Neural cell (in vitro differentiated cells): ENCODE measurements at regions not wholly inside any gene's neighbourhood (a gene's known extent, or its start where the extent isn't known, plus 50 kb on each side); places are given as distances from the start of the nearest gene placed in this dataset.

Source experiments
- H2AFZ ChIP-seq: fragments of 200-600, 300-800 bp; sonication (generic), shearing (Covaris generic); 2 replicates; pipeline ENCODE4 v1.6.0; 2014; ENCODE audit warnings: low read depth, mild to moderate bottlenecking, antibody characterized with exemption, low read length, moderate library complexity
- H3F3A ChIP-seq: fragments of 200-600 bp; shearing (Covaris generic); 2 replicates; pipeline ENCODE4 v1.6.1; 2016; ENCODE audit warnings: mild to moderate bottlenecking, moderate library complexity, mixed read lengths, antibody characterized with exemption, low read length; ENCODE audit not compliant: insufficient read depth, poor library complexity, severe bottlenecking
- H3K27ac ChIP-seq: fragments of 200-600, 300-800 bp; sonication (generic), shearing (Covaris generic); 2 replicates; pipeline ENCODE4 v1.5.1; 2014; ENCODE audit warnings: mild to moderate bottlenecking, low read length, moderate library complexity
- H3K27me3 ChIP-seq: fragments of 300-800, 200-600 bp; sonication (generic), shearing (Covaris generic); 2 replicates; pipeline ENCODE4 v1.6.0; 2014; ENCODE audit warnings: mild to moderate bottlenecking, low read depth, low read length, moderate library complexity; ENCODE audit not compliant: insufficient read depth
- H3K36me3 ChIP-seq: fragments of 300-800, 200-600 bp; sonication (generic), shearing (Covaris generic); 2 replicates; pipeline ENCODE4 v1.5.1; 2014; ENCODE audit warnings: mild to moderate bottlenecking, antibody characterized with exemption, low read length, moderate library complexity; ENCODE audit not compliant: insufficient read depth
- H3K4me2 ChIP-seq: fragments of 300-800, 200-600 bp; sonication (generic), shearing (Covaris generic); 2 replicates; pipeline ENCODE4 v1.6.0; 2014; ENCODE audit warnings: mild to moderate bottlenecking, low read length
- H3K4me3 ChIP-seq: fragments of 300-800, 200-600 bp; sonication (generic), shearing (Covaris generic); 2 replicates; pipeline ENCODE4 v1.5.1; 2014; ENCODE audit warnings: mild to moderate bottlenecking, low read length, moderate library complexity
- H3K79me2 ChIP-seq: fragments of 200-600 bp; shearing (Covaris generic); replicated peaks from 2 replicates; pipeline ENCODE4 v1.6.0; 2014; ENCODE audit warnings: mild to moderate bottlenecking, low read length, moderate library complexity; ENCODE audit not compliant: insufficient read depth
- H3K9ac ChIP-seq: fragments of 300-800, 200-600 bp; sonication (generic), shearing (Covaris generic); 2 replicates; pipeline ENCODE4 v1.6.1; 2016; ENCODE audit warnings: mild to moderate bottlenecking, low read length, mixed read lengths
- H3K9me2 ChIP-seq: fragments of 200-600 bp; shearing (Covaris generic); 2 replicates; pipeline ENCODE4 v1.6.1; 2016; ENCODE audit warnings: mild to moderate bottlenecking, low read length, mixed read lengths; ENCODE audit not compliant: insufficient read depth
- H3K9me3 ChIP-seq: fragments of 200-600, 300-800 bp; sonication (generic), shearing (Covaris generic); 2 replicates; pipeline ENCODE4 v1.6.1; 2016; ENCODE audit warnings: mild to moderate bottlenecking, mixed run types, low read length, moderate library complexity, mixed read lengths
- H4K20me1 ChIP-seq: fragments of 200-600 bp; shearing (Covaris generic); 2 replicates; pipeline ENCODE4 v1.6.1; 2016; ENCODE audit warnings: mild to moderate bottlenecking, mixed run types; ENCODE audit not compliant: insufficient read depth
- EP300 ChIP-seq: fragments of 450-650 bp; conservative IDR thresholded peaks from 2 replicates; pipeline ENCODE4 v1.6.1; 2014; ENCODE audit warnings: antibody characterized with exemption, mild to moderate bottlenecking, moderate library complexity; ENCODE audit not compliant: poor library complexity, severe bottlenecking
- EZH2 ChIP-seq: fragments of 200-600, 300-800 bp; shearing (Covaris generic), sonication (generic); IDR thresholded peaks from 2 replicates; pipeline ENCODE4 v1.6.1; 2014; ENCODE audit warnings: antibody characterized with exemption, low read length, borderline replicate concordance, mild to moderate bottlenecking; ENCODE audit not compliant: insufficient read depth, poor library complexity, severe bottlenecking
- MXI1 ChIP-seq: fragments of 450-650 bp; conservative IDR thresholded peaks from 2 replicates; pipeline ENCODE4 v1.6.1; 2014; ENCODE audit warnings: antibody characterized with exemption, mild to moderate bottlenecking; ENCODE audit not compliant: poor library complexity, severe bottlenecking
- POLR2AphosphoS5 ChIP-seq: IDR thresholded peaks from 2 replicates; pipeline ENCODE4 v1.6.1; 2012
- RAD21 ChIP-seq: fragments of 450-650 bp; conservative IDR thresholded peaks from 2 replicates; pipeline ENCODE4 v1.6.1; 2014; ENCODE audit warnings: antibody characterized with exemption, mild to moderate bottlenecking, moderate library complexity
- SMC3 ChIP-seq: fragments of 450-650 bp; conservative IDR thresholded peaks from 2 replicates; pipeline ENCODE4 v1.6.1; 2014; ENCODE audit warnings: antibody characterized with exemption, mild to moderate bottlenecking, moderate library complexity; ENCODE audit not compliant: poor library complexity
- TAF1 ChIP-seq: IDR thresholded peaks from 2 replicates; pipeline ENCODE4 v1.6.1; 2012; ENCODE audit warnings: low read depth
- TF ChIP-seq, protein P1 (sequence below): IDR thresholded peaks from 2 replicates; pipeline ENCODE4 v1.6.1; 2012; ENCODE audit warnings: borderline replicate concordance
- TF ChIP-seq, protein P2 (sequence below): fragments of 450-650 bp; IDR thresholded peaks from 2 replicates; pipeline ENCODE4 v1.5.1; 2014; ENCODE audit warnings: antibody characterized with exemption, mild to moderate bottlenecking, moderate library complexity; ENCODE audit not compliant: poor library complexity, severe bottlenecking

DNA sequence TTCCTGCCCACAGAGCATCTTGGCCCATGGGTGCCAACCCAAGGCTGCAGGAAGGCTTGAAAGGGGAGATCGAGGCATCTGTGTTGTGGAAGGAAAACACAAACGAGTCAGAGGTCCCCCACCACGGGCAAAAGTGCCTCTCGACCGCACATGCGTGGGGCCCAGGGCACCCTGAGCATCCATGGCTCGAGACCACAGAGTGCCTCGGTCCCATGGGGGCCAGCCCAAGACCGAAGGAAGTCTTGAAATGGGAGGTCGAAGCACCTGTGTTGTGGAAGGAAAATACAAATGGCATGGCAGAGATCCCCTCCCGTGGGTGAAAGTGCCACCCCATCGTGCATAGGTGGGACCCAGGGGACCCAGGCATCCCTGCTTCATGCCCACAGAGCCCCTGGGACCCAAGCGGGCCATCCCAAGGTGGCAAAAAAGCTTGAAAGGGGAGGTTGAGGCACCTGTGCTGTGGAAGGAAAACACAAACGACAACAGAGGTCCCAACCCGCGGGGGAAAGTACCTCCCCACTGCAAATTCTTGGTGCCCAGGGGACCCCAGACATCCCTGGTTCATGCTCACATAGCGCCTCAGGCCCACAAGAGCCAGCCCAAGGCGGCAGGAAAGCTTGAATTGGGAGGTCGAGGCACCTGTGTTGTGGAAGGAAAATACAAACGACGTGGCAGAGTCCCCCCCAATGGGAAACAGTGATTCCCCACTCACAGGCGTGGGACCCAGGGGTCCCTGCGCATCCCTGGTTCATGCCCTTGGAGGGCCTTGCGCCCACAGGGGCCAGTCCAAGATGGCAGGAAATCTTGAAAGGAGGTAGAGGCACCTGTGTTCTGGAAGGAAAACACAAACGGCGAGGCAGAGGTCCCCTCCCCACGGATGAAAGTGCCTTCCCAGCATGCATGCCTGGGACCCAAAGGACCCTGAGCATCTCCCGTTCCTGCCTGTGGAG is 373.0 kb downstream of the ALG10 start:
- no peak overlapping the region for H3K9ac ChIP-seq
- no peaks in the 10 kb centered on the region for H3F3A ChIP-seq
- no peaks in the 10 kb centered on the region for H3K9me2 ChIP-seq
- no peak overlapping the region for H3K4me3 ChIP-seq
- H3K27ac ChIP-seq, result no peak overlapping the region
- TF ChIP-seq POLR2AphosphoS5, result no peak
- TF ChIP-seq TAF1, result no peak
- TF ChIP-seq EP300, result no peak
- no peak for TF ChIP-seq EZH2
- TF ChIP-seq, protein P1, sequence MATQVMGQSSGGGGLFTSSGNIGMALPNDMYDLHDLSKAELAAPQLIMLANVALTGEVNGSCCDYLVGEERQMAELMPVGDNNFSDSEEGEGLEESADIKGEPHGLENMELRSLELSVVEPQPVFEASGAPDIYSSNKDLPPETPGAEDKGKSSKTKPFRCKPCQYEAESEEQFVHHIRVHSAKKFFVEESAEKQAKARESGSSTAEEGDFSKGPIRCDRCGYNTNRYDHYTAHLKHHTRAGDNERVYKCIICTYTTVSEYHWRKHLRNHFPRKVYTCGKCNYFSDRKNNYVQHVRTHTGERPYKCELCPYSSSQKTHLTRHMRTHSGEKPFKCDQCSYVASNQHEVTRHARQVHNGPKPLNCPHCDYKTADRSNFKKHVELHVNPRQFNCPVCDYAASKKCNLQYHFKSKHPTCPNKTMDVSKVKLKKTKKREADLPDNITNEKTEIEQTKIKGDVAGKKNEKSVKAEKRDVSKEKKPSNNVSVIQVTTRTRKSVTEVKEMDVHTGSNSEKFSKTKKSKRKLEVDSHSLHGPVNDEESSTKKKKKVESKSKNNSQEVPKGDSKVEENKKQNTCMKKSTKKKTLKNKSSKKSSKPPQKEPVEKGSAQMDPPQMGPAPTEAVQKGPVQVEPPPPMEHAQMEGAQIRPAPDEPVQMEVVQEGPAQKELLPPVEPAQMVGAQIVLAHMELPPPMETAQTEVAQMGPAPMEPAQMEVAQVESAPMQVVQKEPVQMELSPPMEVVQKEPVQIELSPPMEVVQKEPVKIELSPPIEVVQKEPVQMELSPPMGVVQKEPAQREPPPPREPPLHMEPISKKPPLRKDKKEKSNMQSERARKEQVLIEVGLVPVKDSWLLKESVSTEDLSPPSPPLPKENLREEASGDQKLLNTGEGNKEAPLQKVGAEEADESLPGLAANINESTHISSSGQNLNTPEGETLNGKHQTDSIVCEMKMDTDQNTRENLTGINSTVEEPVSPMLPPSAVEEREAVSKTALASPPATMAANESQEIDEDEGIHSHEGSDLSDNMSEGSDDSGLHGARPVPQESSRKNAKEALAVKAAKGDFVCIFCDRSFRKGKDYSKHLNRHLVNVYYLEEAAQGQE, result no peak
- TF ChIP-seq, protein P2, sequence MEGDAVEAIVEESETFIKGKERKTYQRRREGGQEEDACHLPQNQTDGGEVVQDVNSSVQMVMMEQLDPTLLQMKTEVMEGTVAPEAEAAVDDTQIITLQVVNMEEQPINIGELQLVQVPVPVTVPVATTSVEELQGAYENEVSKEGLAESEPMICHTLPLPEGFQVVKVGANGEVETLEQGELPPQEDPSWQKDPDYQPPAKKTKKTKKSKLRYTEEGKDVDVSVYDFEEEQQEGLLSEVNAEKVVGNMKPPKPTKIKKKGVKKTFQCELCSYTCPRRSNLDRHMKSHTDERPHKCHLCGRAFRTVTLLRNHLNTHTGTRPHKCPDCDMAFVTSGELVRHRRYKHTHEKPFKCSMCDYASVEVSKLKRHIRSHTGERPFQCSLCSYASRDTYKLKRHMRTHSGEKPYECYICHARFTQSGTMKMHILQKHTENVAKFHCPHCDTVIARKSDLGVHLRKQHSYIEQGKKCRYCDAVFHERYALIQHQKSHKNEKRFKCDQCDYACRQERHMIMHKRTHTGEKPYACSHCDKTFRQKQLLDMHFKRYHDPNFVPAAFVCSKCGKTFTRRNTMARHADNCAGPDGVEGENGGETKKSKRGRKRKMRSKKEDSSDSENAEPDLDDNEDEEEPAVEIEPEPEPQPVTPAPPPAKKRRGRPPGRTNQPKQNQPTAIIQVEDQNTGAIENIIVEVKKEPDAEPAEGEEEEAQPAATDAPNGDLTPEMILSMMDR, result no peak
- TF ChIP-seq MXI1, result no peak
- no peak for TF ChIP-seq SMC3
- no peak for TF ChIP-seq RAD21
- no peak overlapping the region for H3K4me2 ChIP-seq
- no peaks in the 10 kb centered on the region for H3K36me3 ChIP-seq
- H3K79me2 ChIP-seq, result no peaks in the 10 kb centered on the region
- H3K27me3 ChIP-seq, result no peaks in the 10 kb centered on the region
- H4K20me1 ChIP-seq, result no peaks in the 10 kb centered on the region
- no peak overlapping the region for H2AFZ ChIP-seq
- peaks cover 17% of the 10 kb centered on the region for H3K9me3 ChIP-seq

DNA sequence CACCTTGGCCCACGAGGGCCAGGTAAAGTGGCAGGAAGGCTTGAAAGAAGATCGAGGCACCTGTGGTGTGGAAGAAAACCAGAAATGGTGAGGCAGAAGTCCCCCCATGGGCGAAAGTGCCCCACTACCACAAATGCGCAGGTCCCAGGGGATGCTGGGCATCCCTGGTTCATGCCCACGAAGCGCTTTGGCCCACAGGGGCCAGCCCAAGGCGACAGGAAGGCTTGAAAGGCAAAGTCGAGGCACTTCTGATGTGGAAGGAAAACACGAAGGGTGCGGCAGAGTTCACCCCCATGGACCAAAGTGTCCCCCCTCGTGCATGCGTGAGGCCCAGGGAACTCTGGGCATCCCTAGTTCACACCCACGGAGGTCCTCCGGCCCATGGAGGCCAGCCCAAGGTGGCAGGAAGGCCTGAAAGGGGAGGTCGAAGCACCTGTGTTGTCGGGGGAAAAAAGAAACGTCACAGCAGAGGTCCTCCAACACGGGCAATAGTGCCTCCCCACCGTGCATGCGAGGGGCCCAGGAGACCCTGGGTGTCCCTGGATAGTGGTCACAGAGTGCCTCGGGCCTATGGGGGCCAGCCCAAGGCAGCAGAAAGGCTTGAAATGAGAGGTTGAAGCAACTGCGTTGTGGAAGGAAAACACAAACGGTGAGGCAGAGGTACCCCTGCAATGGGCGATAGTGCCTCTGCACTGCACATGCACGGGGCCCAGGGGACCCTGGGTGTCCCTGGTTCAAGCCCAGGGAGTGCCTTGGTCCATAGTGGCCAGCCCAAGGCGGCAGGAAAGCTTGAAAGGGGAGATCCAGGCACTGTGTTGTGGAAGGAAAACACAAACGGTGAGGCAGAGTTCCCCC is 373.9 kb downstream of the ALG10 start:
- Histone ChIP-seq H3F3A (no peaks in the 10 kb centered on the region), H3K9me3 (peaks cover 17% of the 10 kb centered on the region), H4K20me1 (no peaks in the 10 kb centered on the region), H2AFZ (no peak overlapping the region), H3K4me3 (no peak overlapping the region), H3K36me3 (no peaks in the 10 kb centered on the region), H3K9me2 (no peaks in the 10 kb centered on the region), H3K79me2 (no peaks in the 10 kb centered on the region), H3K4me2 (no peak overlapping the region), H3K27ac (no peak overlapping the region), H3K9ac (no peak overlapping the region), H3K27me3 (no peaks in the 10 kb centered on the region)
- TF ChIP-seq MXI1, result no peak
- TF ChIP-seq EZH2, result no peak
- no peak for TF ChIP-seq POLR2AphosphoS5
- no peak for TF ChIP-seq EP300
- no peak for TF ChIP-seq RAD21
- TF ChIP-seq TAF1, result no peak
- no peak for TF ChIP-seq SMC3
- TF ChIP-seq, protein P2, result no peak
- TF ChIP-seq, protein P1, result no peak
